ENCODE measurements at regions not wholly inside any gene's neighbourhood (a gene's known extent, or its start where the extent isn't known, plus 50 kb on each side); places are given as distances from the start of the nearest gene placed in this dataset.

- DNase-seq (ENCODE audit: low read depth): no peak
- no peak for TF ChIP-seq CTCF (conservative IDR thresholded peaks at IDR 0.05; ENCODE audit: low read depth, low read length)
- no peak overlapping the region for H3K4me3 ChIP-seq (ENCODE audit: low read length)
These were observed 652.2 kb upstream of the RGMB start for GRCh38 chr5:98121036-98121936.

DNA sequence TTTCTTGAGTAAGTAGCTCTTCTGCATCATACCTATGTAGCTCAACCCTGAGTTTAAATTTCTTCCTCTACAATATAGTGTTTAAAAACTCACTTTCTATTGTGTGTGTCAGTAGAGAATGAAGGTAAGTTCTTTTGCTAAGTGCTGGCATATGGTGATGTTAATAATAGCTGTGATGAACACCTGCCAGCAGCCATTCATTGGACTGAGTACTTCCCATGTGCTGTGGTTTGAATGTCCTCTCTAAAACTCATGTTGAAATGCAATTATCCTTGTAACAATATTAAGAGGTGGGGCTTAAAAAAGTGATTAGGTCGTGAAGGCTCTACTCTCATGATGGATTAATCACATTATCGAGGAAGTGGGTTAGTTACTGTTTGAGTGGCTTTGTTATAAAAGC is 645.2 kb upstream of the RGMB start:
- no peak overlapping the region for H3K4me3 ChIP-seq (ENCODE audit: low read length)
- no peak for TF ChIP-seq CTCF (conservative IDR thresholded peaks at IDR 0.05; ENCODE audit: low read depth, low read length)
- no peak for DNase-seq (ENCODE audit: low read depth)

- DNase-seq (ENCODE audit: low read depth): no peak
- no peak for TF ChIP-seq CTCF (conservative IDR thresholded peaks at IDR 0.05; ENCODE audit: low read depth, low read length)
- no peak overlapping the region for H3K4me3 ChIP-seq (ENCODE audit: low read length)
These were observed 644.6 kb upstream of the RGMB start for GRCh38 chr5:98128846-98129245.

GRCh38 chr5:98130261-98131035 is 643.0 kb upstream of the RGMB start:
- TF ChIP-seq CTCF (conservative IDR thresholded peaks at IDR 0.05; ENCODE audit: low read depth, low read length): no peak
- no peak overlapping the region for H3K4me3 ChIP-seq (ENCODE audit: low read length)
- no peak for DNase-seq (ENCODE audit: low read depth)

DNA sequence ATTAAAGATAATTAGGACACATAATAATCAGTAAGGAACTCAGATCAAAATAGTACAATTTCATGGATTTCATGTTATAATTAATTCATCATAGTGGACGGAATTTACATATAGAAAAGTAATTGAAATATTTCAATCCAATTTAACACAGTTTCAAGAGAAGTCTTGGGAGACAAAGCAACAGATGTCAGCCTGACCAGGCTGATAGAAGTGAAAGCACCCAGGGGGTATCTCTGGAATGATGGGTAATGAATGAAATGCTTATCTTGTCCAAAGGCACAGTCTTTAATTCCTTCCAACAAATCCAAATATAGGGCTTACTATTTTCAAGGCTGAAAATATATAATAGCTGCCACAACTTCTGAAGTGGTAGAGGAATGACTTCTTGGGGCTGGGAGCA is 629.3 kb upstream of the RGMB start:
- no peak for DNase-seq (ENCODE audit: low read depth)
- H3K4me3 ChIP-seq (ENCODE audit: low read length): no peak overlapping the region
- TF ChIP-seq CTCF (conservative IDR thresholded peaks at IDR 0.05; ENCODE audit: low read depth, low read length): no peak

- TF ChIP-seq CTCF (conservative IDR thresholded peaks at IDR 0.05; ENCODE audit: low read depth, low read length): no peak
- DNase-seq (ENCODE audit: low read depth): no peak
- H3K4me3 ChIP-seq (ENCODE audit: low read length): no peak overlapping the region
These were observed 628.8 kb upstream of the RGMB start for GRCh38 chr5:98144710-98145109.

Measured in retinal pigment epithelial cell (primary cell).